Ovary (tissue), 7 donors: ENCODE measurements at regions not wholly inside any gene's neighbourhood (a gene's known extent, or its start where the extent isn't known, plus 50 kb on each side); places are given as distances from the start of the nearest gene placed in this dataset.
A peak's percentile ranks its signal among the peaks of the same experiment; 100 is the strongest.

ENCODE experiments used
- DNase-seq, 5 donors: peaks; one replicate each; pipeline ENCODE4 v3.0.0-alpha.2; 2019 to 2020
- H3K27ac ChIP-seq, 2 donors: fragments of 200-600 bp; one replicate each; pipeline versions ENCODE4 v1.5.1 to v1.8.0; 2019 to 2022
- H3K27me3 ChIP-seq: fragments of 200-600 bp; one replicate; pipeline ENCODE4 v1.8.0; 2022
- H3K36me3 ChIP-seq: fragments of 200-600 bp; sonication (generic); one replicate; pipeline ENCODE4 v1.5.1; 2019
- H3K4me1 ChIP-seq: one replicate; pipeline ENCODE4 v1.8.1; 2013; ENCODE audit warnings: mild to moderate bottlenecking, moderate library complexity; ENCODE audit not compliant: insufficient read depth
- H3K4me3 ChIP-seq: fragments of 200-600 bp; sonication (generic); one replicate; pipeline ENCODE4 v1.5.1; 2017
- H3K9me3 ChIP-seq, 2 donors: fragments of 200-600 bp in 1 of 2; sonication (generic) in 1 of 2; one replicate each; pipeline versions ENCODE4 v1.5.1 to v1.8.1; 2013 to 2019; ENCODE audit warnings: mild to moderate bottlenecking in 1 of 2, moderate library complexity in 1 of 2
- EP300 ChIP-seq: sonication (generic); formaldehyde crosslinking; IDR thresholded peaks from one replicate; pipeline ENCODE4 v1.6.1; 2017; ENCODE audit warnings: antibody characterized with exemption
- POLR2A ChIP-seq: fragments of 450-650 bp; IDR thresholded peaks from one replicate; pipeline ENCODE4 v1.6.1; 2017; ENCODE audit warnings: antibody characterized with exemption, mild to moderate bottlenecking, moderate library complexity
- WGBS, 3 donors: extraction: QIAGEN DNeasy Blood & Tissue Kit in 1 of 3; methylation state at CpG; one replicate each; pipeline versions ENCODE4 v1.1.5 to v1.1.7; 2013 to 2017; 5-methylcytosine and 5-hydroxymethylcytosine counted together
- intact Hi-C, 4 donors: fragments of 100-400 bp; cut with DNase I; formaldehyde crosslinking; loops; one replicate each; pipeline versions ENCODE4 v1.11.0 to v1.15.1; 2022 to 2023
- TF ChIP-seq, protein P1 (sequence below), 3 donors: fragments of 450-650 bp in 2 of 3; fragments of 200-600 bp in 1 of 3; IDR thresholded peaks; one replicate each; pipeline versions ENCODE4 v1.5.1 to v1.8.0; 2016 to 2022; ENCODE audit warnings: antibody characterized with exemption in 3 of 3, mild to moderate bottlenecking in 1 of 3
- donor health status: DM: no; HTN: no; CAD: no; lungs with moderate emphysema.
- donor health status: DM: no; HTN: no; CAD: no.
- donor health status: Bipolar disorder and iron deficiency.
- donor health status: DM: no; HTN: no; CAD: no.
- donor health status: DM: yes; HTN: yes; CAD: no.

DNA sequence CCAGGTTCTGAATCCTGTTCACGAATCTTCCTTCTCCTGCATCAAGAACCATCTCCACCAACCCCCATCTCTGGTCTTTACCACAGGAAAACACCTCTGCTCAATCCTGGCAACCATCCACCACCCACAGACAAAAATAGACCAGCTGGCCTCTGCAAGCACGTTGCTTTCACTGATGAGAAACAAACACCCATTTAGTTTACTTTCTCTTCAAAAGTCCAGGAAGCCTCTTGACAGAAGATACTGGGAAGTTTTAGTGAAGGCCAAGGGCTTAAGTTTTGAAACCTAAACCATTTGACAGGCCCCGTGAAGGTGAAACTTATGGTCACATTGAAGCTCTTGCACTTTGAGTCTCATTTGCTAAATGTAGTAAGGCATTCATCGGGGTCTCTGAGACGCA, 122.6 kb upstream of the PPP2R5A start:
- Histone ChIP-seq H3K27ac (no peak overlapping the region), H3K4me3 (no peak overlapping the region), H3K4me1 (peaks cover 3% of the 10 kb centered on the region), H3K27me3 (no peaks in the 10 kb centered on the region), H3K9me3 (no peaks in the 10 kb centered on the region), H3K36me3 (no peaks in the 10 kb centered on the region)
- WGBS, 3 donors = 24 to 35% (median 26%) methylated on average over 5 of the region's 5 CpGs
- TF ChIP-seq POLR2A (no peak), EP300 (no peak)
- TF ChIP-seq, protein P1, sequence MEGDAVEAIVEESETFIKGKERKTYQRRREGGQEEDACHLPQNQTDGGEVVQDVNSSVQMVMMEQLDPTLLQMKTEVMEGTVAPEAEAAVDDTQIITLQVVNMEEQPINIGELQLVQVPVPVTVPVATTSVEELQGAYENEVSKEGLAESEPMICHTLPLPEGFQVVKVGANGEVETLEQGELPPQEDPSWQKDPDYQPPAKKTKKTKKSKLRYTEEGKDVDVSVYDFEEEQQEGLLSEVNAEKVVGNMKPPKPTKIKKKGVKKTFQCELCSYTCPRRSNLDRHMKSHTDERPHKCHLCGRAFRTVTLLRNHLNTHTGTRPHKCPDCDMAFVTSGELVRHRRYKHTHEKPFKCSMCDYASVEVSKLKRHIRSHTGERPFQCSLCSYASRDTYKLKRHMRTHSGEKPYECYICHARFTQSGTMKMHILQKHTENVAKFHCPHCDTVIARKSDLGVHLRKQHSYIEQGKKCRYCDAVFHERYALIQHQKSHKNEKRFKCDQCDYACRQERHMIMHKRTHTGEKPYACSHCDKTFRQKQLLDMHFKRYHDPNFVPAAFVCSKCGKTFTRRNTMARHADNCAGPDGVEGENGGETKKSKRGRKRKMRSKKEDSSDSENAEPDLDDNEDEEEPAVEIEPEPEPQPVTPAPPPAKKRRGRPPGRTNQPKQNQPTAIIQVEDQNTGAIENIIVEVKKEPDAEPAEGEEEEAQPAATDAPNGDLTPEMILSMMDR (IDR thresholded peaks at IDR 0.05) = no peak
- DNase-seq = peak in 1 of 5 donors; percentile 16
- intact Hi-C loops = no loop called here

- TF ChIP-seq POLR2A (no peak), EP300 (no peak)
- TF ChIP-seq, protein P1 (IDR thresholded peaks at IDR 0.05) = no peak
- intact Hi-C loops = no loop called here
- no peak overlapping the region for H3K4me3 ChIP-seq
- WGBS, 3 donors = 90 to 93% (median 92%) methylated on average over 5 of the region's 5 CpGs
- no peak overlapping the region for H3K27ac ChIP-seq
- no peaks in the 10 kb centered on the region for H3K36me3 ChIP-seq
- no peaks in the 10 kb centered on the region for H3K9me3 ChIP-seq
- DNase-seq = no peak
- H3K27me3 ChIP-seq = no peaks in the 10 kb centered on the region
- H3K4me1 ChIP-seq = peaks cover 3% of the 10 kb centered on the region
Measured at GRCh38 chr1:212164095-212164872, 120.9 kb upstream of the PPP2R5A start.

DNA sequence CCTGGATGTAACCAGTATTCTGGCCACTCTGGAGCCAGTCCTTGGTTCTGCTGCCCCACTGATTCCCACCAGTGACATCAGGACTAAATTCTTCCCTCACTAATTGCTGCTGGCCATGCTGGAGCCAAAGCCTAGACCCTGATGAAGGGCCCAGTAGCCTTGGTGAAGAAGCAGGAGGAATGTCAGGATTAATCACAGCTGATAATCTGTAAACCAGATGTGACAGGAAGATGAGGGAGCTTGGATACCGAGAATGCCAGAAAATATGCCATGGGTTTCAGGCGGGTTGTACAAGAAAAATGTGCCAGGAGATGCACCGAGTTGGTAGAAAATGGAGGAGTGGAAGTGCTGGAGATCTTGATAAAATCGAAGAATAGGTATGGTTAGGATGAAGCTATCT, 119.0 kb upstream of the PPP2R5A start:
- TF ChIP-seq EP300 (no peak), POLR2A (no peak)
- TF ChIP-seq, protein P1 (IDR thresholded peaks at IDR 0.05) = no peak
- no peak for DNase-seq
- Histone ChIP-seq H3K4me3 (no peak overlapping the region), H3K9me3 (no peaks in the 10 kb centered on the region), H3K27ac (no peak overlapping the region), H3K36me3 (no peaks in the 10 kb centered on the region), H3K4me1 (peaks cover 3% of the 10 kb centered on the region), H3K27me3 (no peaks in the 10 kb centered on the region)
- 77 to 81% (median 79%) methylated on average over 4 of the region's 4 CpGs for WGBS, 3 donors
- intact Hi-C loops = no loop called here

GRCh38 chr1:212166644-212167043, 118.6 kb upstream of the PPP2R5A start:
- intact Hi-C loops = no loop called here
- 25 to 35% (median 32%) methylated on average over 2 of the region's 2 CpGs for WGBS, 3 donors

More at GRCh38 chr1:212166644-212167043, 118.6 kb upstream of the PPP2R5A start:
- TF ChIP-seq POLR2A = no peak
- no peak for TF ChIP-seq EP300
- TF ChIP-seq, protein P1 (IDR thresholded peaks at IDR 0.05) = no peak
- no peaks in the 10 kb centered on the region for H3K27me3 ChIP-seq
- DNase-seq = no peak
- no peak overlapping the region for H3K4me3 ChIP-seq
- no peak overlapping the region for H3K27ac ChIP-seq
- no peaks in the 10 kb centered on the region for H3K36me3 ChIP-seq
- no peaks in the 10 kb centered on the region for H3K9me3 ChIP-seq
- H3K4me1 ChIP-seq = peaks cover 3% of the 10 kb centered on the region
